GM19324 (cell line): ENCODE measurements at regions not wholly inside any gene's neighbourhood (a gene's known extent, or its start where the extent isn't known, plus 50 kb on each side); places are given as distances from the start of the nearest gene placed in this dataset.
A peak's percentile ranks its signal among the peaks of the same experiment; 100 is the strongest.
"Not testable (repeated sequence)": the region's sequence is repeated elsewhere in the genome, so short reads cannot be mapped to it uniquely, and the experiment has no call there.

Experiments
- ATAC-seq: cut with Tn5 transposase; IDR thresholded peaks from one replicate; pipeline ENCODE4 v1.9.1; 2021; ENCODE audit warnings: mild to moderate bottlenecking, moderate library complexity; ENCODE audit not compliant: unreplicated experiment, low FRiP score

DNA sequence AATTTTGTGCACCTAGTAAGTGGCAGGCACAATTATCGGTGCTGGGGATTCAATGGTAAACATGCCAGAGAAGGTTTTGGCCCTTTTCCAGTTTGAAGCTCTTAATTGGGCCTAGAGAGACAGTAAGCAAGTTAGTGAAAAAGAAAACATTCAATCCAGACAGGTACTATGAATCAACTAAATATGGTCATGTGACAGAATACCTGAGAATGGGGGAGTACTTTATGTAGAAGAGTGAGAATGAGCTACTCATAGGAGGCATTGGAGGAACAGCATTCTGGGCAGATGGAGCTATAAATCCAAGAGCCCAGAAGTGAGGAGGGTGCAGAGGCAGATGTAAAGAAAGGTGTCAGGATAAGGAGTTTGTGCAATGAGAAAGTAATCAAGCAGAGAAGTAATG, 1017.9 kb downstream of the ADGRL2 start:
- no peak for ATAC-seq

DNA sequence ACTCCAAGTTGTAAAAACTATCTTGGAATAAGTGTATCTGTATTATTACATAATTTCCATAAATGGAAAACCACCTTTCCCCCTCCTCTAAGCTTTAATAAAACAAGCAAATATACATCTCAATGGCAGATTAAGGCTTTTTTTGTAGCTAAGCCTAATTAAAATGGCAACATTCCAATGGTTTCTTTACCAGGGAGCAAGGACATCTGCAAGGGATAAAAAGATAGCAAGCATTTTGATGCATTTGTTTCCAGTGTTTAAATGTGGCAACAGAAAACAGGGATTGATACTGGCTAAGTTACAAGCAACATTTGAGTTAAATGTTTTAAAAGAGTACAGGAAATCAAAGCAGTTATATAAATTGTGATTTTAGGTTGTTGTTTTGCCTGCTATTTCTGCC, 1012.7 kb downstream of the ADGRL2 start:
- ATAC-seq, result no peak

DNA sequence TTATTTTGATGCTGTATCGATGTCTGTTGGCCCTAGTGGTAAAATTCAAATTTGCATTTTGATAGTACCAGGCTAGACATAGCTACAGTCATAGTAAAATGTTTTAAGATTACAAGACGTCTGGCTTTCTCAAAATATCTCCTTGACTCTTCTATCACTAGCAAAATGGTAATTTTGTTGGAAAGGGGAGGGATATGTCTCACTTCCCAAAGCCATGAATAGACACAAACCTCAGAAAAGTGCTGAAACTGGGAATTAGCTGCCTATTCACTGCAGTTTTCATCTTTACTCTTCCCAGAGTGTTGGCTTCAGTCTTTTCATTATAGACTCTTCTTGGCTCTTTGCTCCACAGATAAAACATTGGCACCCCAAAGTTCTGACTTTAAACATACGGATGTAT, 1009.9 kb downstream of the ADGRL2 start:
- no peak for ATAC-seq

DNA sequence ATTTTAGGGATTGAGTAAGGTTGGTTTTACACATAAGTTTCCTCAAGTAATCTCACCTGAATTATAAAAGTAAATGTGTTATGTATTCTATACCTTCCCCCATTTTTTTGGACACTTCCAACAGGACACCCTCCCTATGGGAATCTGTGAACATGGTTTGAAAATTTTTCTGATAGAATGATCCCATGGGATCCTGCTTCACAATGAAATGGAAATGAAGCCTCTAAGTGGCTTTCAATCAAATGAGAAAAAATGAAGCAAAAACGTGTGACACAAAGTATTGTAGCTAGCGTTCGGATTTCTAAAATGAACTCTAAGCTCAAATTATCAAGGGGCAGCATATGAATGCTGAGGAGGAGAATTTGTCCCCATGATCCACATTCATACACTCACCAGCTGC, 1006.8 kb downstream of the ADGRL2 start:
- ATAC-seq, result no peak

DNA sequence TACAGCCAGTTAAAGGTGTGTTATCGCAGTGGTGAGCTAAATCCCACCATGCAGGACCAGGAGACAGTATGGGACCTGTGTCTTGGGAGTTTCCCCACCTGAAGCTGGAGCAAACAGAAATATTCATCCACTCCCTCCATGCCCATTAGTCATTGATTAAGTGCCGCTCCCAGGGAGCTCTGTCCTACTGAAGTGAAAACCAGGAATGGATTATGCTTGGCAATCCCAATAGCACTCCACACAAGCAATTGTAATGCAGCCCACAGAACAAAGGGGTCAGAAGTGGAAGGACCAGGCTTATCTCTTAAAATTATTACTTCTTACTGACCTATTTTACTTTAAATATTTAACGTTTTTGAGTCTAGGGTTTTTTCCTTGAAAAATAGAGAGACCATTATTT, 1005.4 kb downstream of the ADGRL2 start:
- no peak for ATAC-seq

DNA sequence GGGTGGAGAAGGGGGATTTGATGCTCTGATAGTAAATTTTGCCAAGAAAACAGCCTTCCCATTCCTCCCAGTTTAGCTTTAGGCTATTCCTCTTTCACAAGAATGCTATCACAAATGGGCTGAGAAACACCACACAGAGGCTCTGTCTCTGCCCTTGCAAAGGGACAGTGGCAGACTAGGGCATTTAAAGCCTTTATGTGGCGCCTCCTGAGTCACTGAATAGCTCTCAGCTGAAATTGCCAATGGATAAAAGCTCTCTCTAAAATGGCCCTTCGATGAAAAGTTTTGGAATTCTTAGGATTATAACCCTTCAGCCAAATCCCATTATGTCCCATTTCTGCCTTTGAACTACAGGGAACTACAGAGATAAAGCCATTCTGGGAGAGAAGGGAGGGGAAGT, 1000.4 kb downstream of the ADGRL2 start:
- no peak for ATAC-seq

DNA sequence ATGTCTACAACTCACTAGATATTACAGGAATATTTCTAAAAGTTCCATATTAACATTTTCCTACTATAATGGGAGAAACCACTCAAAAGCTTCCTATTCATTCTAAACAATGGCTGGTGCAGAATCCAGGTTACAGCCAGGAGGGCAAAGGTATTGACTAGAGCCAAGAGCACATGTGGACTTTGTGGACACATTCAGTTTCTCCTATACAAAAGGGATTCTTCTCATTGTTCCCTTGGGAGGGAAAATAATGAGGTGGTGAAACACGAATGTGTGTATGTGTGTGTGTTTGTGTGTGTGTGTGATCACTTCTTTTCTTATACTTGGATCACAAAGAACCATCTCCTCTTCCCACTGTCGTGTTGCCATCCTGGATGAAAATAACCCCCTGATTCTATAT, 1000.0 kb downstream of the ADGRL2 start:
- ATAC-seq, result no peak

DNA sequence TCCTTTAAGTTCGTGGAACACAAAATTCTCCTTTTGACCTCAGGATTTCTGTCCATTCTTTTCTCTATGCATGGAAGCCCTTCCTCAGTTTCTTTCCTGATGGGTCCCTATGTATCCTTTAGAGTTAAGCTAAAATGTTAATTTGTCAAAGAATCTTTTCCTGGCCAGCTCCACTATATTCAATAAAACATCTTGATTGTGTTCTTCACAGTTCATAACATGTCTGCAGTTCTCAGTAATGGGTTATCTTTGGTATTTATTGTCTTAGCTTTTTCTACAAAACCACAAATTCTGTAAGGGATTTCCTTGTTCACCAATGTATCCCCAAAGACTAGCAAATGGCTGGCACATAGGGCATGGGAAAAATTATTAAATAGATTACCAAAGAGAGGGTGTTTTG, 998.5 kb downstream of the ADGRL2 start:
- no peak for ATAC-seq

DNA sequence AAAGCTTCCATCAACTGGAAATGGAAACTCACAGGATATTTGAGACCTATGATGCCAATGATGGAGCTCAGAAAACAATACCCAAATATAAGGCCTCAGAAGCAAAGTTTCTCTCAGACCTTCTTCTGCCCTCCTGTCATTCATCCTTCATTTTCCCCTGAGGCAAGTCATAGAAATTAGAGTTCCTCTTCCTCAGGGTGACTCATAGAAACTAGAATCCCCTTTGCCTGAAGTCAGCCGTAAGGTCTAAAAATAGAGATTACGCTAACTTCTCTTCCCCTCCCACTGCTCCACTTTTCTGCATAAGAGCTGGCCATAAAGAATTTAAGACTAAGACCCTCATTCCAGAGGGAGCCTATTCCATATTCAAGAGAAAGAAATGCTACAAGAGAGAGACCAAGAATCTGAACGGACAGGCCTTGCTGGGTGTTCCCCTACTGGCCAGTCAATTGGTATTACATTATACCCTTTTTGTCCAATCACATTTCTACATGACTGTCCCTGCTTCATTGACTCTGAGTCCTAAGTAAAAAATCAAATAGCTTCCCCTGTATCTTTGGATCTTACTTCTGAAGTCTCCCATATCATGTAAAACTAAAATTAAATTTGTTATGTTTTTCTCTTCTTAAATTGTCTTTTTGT, 994.9 kb downstream of the ADGRL2 start:
- ATAC-seq, result no peak

DNA sequence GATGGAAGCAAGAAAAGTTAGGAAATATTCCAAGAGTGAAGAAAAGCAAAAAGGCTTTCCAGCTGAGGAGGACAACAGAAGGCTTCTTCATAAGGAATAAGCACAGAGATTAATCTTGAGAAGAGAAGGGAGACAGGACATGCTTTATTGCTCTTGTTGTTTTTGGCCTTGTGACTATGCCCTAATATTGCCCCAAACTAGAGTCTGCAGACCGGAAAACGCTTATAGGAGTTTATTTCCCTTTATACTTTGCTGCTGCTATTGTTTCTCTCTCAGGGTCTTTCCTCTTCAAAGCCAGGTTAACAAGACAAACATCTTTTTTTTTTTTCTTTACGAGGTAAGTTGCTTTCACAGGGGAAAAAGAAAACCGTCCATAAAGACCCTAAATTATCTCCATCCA, 991.4 kb downstream of the ADGRL2 start:
- no peak for ATAC-seq

DNA sequence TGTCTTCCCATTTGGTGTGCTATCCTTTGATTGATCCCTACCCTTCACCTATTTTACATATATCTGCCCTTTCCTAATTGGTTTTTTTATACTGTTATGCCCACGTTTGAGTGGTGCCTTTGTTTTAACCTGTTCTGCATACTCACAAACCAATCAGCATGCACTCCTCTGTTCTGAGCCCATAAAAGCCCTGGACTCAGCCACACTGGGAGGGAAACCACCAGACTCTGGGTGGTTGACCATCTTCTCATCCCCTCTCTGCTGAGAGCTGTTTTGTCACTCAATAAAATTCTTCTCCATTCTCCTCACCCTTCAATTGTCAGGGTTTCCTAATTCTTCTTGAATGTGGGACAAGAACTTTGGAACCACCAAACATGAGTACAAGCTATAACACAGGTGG, 989.8 kb downstream of the ADGRL2 start:
- no peak for ATAC-seq

DNA sequence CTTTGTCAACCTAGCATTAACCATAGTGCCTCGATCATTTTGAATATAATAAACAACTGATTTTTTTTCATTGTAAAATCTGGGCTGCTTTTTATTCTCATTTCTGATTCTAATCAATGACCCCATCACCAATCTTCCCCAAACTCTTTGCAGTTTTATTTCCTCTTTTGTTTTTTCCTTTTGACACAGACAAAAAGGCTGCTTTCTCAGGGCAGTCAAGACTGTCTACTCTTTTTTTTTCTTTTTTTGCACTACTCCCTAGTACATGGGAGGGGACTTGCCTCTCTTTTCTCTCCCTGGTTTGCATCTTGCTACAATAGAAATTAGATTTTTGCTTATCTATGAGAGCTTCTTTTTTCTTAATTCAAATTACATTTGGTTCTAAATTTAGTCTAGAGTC, 987.9 kb downstream of the ADGRL2 start:
- no peak for ATAC-seq

DNA sequence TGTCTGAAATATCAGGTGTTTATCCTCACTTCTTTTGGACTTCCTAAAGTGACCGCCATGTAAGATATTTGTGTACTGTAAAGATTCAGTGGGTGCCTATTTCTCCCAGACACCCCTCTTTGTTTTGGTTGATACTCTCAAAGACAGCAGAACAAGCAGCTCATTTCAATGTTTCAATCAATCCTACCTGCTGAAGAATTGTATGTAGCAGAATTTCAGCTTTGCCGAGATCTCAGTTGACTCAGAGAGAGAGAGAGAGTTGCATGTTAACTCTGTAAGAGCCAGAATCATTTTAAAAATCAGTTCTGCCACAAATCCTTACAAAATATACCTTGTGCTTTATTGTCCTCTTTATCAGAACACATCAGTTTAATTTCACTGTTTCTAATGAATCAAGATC, 987.3 kb downstream of the ADGRL2 start:
- no peak for ATAC-seq

DNA sequence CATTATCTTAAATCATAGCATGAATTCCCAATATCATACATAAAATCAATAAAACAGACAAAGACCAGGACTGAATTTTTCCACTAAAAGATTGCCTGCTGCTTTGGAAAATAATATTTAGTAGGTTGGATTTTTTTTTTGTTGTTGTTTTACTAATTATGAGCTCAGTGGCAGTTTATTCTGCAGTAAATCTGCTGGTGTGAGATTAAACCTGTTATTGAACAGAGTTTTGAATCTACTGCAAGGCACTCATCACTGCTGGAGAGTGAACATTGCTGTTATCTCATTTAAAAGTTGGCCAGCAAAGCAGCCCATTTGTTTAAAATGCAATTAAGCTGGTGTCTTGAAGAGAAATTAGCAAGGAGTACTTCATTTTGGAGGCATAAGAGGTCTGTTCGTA, 986.1 kb downstream of the ADGRL2 start:
- no peak for ATAC-seq

DNA sequence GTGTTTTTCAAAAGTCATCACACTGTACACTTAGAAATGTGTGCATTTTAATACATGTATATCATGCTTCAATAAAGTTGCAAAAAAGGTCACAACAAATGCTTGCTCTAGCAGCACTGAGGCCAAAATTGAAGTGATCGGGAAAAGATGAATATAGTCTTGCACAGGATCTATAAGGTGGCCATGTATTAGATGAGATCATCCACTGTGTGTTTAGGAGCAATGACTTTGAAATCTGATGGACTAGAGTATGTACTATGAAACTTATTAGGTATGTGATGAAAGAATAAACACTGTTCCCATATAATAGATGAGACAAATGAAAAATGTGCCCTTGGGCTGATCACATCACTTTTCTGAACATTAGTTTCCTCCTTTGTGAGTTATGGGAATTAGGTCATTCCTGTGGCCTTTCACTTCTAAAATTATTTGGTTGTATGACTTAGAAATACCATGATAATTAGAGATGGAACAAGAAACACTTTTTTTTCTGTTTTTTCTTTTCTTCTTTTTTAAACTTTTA, 984.6 kb downstream of the ADGRL2 start:
- no peak for ATAC-seq

DNA sequence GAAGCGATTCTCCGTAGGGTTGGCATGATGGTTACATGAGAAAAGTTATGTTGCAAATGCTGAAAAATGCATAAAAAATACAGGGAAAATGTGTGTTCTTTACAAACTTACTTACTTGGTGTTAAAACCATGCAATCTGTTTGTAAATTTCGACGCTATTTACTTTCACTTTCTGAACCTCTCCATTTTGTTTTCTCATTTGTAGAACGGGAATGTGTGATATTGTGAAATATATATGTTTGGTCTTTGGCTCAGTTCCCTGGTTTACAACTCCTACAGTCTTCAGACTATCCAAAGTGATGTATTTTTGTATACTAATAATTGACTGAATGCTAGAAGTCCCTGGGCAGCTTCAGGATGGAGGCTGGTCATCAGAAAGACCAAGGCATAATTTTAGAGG, 982.3 kb downstream of the ADGRL2 start:
- no peak for ATAC-seq

DNA sequence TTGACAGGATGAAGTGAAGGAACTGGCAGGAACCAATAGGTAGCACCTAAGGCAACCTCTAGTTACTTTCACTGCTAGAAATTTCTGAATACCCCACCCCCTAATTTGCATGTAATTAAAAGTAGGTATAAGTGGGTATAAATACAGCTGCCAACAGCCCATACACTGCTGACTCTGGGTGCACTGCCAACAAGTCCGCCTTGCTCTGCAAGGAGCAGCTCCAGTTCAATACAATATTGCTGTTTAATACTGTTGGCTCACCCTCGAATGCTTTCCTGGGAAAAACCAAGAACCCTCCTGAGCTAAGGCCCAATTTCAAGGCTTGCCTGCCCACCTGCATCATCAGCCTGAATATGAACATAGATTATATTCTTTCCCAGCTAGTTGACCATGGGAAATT, 981.9 kb downstream of the ADGRL2 start:
- ATAC-seq, result no peak

DNA sequence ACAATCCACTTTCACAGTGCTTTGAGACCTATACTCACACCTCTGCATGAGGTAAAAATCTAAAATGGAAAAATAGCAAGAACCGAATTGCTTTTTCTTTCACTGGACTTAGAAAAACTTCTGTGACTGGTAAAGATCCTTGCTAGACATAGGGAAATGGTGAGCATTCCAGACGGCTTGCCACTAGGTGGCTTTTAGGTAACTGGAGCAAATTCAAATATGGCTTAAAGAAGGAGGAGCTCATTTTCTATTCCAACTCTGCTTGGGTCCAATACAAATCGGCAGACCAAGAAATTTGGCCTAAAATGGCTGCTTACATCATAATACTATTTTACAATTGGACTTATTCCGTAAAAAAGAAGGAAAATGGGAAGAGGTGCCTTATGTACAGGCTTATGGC, 977.9 kb downstream of the ADGRL2 start:
- no peak for ATAC-seq

DNA sequence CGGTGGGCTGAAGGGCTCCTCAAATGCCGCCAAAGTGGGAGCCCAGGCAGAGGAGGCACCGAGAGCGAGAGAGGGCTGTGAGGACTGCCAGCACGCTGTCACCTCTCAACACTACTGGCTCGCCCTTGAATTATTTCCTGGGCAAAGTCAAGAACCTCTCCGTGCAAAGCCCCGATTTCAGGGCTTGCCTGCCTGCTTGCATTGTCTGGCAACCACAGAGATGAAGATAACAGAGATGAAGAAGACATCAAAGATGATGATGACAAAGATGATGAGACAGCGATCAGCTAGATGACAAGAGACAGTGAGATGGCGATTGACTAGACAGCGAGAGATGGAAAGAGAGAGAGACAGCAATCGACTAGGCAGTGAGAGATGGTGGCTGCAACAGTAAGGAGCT, 976.5 kb downstream of the ADGRL2 start:
- ATAC-seq, result no peak

DNA sequence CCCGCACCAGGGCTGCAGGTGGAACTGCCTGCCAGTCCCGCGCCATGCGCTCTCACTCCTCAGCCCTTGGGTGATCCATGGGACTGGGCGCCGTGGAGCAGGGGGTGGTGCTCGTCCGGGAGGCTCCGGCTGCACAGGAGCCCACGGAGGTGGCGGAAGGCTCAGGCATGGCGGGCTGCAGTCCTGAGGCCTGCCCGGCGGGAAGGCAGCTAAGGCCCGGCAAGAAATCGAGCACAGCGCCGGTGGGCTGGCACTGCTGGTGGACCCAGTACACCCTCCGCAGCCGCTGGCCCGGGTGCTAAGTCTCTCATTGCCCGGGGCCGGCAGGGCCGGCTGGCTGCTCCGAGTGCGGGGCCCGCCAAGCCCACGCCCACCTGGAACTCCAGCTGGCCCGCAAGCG, 976.0 kb downstream of the ADGRL2 start:
- ATAC-seq, result not testable (repeated sequence)

DNA sequence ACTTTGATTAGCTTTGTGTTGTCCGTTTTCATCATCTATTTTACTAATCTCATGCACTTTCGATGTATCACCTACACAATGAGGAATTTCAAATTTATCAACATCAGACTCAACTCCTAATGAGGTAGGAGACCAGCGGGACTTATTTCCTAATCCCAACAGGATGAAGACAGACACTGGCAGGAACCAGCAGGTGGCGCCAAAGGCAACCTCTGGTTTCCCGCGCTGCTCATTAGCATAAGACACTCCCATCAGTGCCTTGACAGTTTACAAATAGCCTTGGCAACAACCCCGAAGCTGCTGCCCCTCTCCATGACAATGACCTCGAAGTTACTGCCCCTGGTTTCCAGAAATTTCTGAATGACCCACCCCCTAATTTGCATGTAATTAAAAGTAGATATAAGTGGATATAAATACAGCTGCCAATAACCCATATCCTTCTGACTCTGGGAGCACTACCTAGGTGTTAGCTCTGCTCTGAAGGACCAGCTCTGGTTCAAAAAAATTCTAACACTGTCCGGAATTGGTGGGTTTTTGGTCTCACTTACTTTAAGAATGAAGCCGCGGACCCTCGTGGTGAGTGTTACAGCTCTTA, 974.8 kb downstream of the ADGRL2 start:
- no peak for ATAC-seq

DNA sequence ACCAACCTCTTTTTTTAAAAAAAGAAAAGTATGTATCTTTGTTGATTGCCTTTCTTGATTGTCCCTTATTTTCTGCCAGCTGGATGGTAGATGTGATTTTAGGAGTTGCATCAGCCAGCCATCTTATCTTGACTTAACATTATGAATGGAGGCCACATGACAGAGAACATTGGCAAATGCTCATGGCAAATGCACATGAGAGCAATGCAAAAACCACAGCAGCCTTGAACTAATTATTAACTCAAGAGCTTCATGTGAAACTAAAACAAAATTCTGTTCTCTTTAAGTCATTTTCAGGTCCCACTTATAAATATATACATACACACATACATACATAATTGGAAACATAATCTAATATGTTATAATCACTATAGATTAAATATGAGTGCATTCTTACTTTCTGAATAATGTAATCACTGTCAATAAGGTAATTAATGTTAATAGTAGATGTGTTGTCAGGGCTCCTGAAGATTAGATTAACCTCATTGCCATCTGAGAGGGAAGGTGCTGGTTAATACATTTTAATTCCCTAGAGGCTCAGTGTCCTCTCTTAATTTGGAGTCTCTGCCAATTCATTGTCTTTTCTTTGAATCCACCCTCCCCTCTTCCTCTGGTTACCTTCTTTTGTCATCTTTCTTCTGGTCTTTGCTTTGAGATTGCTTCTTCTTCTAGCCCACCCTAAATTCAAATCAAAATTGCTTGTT, 962.2 kb downstream of the ADGRL2 start:
- peak; percentile 92 for ATAC-seq
